Activated CD4-positive, alpha-beta T cell treated with anti-CD3 and anti-CD28 coated beads, Interleukin-2, amount 10 ng/mL, durations not matched to agents 7 days and 5 days (primary cell): ENCODE measurements at regions not wholly inside any gene's neighbourhood (a gene's known extent, or its start where the extent isn't known, plus 50 kb on each side); places are given as distances from the start of the nearest gene placed in this dataset.

Experiments used
- CTCF ChIA-PET: fragments of 350-600 bp; sonication (Branson Sonifier 250); formaldehyde crosslinking; loops from one replicate; lab custom pipeline; 2021; ENCODE audit warnings: antibody characterized with exemption; lab: Charles Lee
- POLR2A ChIA-PET: fragments of 350-600 bp; sonication (Branson Sonifier 250); formaldehyde crosslinking; loops from one replicate; lab custom pipeline; 2021; ENCODE audit warnings: antibody characterized with exemption; lab: Charles Lee
- DNase-seq: peaks from one replicate; pipeline ENCODE4 v3.0.0-alpha.2; 2020
- H3K27ac Mint-ChIP-seq: one replicate; pipeline ENCODE4 v1.8.0; 2021; ENCODE audit warnings: mild to moderate bottlenecking, moderate library complexity, mixed read lengths
- H3K27me3 Mint-ChIP-seq: one replicate; pipeline ENCODE4 v1.8.0; 2021; ENCODE audit warnings: mixed read lengths
- H3K36me3 Mint-ChIP-seq: one replicate; pipeline ENCODE4 v1.8.0; 2021; ENCODE audit warnings: low read depth, mixed read lengths
- H3K4me1 Mint-ChIP-seq: one replicate; pipeline ENCODE4 v1.8.0; 2021; ENCODE audit warnings: mixed read lengths
- H3K4me3 Mint-ChIP-seq: one replicate; pipeline ENCODE4 v1.8.0; 2021; ENCODE audit warnings: mild to moderate bottlenecking, moderate library complexity, mixed read lengths
- H3K9me3 Mint-ChIP-seq: one replicate; pipeline ENCODE4 v1.8.0; 2021; ENCODE audit warnings: mixed read lengths

DNA sequence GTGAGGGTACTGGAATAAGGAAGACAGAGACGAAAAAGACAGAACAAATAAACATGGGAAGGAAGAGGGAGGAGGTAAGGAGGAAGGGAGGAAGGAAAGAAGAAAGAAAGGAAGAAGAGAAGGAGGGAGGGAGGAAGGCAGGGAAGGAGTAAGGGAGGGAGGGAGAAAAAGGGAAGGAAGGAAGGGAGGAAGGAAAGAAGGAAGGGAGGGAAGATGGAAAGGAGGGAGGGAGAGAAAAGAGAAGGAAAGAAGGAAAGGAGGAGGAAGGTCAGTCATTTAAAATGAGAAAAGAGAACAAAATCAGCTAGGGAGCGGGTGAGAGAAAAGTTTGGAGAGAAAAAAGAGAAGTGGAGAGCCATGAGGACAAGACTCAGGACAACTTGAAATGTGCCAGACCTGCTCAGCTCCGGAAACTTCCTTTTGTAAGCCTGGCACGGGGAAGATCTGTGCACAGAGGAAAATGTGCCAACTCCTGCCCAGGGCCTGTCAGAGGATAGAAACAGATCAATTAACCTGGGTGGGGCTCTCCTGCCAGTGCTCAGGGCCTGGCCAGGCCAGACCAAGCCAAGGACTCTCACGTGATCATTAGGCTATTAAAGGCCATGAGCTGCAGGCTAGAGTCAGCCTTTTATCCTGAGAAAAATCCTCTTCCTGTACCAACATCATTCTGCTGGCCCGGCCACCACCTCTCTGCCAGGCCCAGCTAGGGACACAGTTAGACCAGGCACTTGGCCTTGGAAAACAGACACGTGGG lies 50.1 kb upstream of the BCL6 start:
- Mint-ChIP-seq H3K36me3 (peaks cover 60% of the 10 kb centered on the region), H3K4me3 (no peak overlapping the region), H3K9me3 (peaks cover 31% of the 10 kb centered on the region), H3K4me1 (peaks cover 46% of the 10 kb centered on the region), H3K27ac (peak overlapping the region; percentile 27), H3K27me3 (no peaks in the 10 kb centered on the region)
- no peak for DNase-seq
- ChIA-PET POLR2A (no interaction called here), CTCF (interaction anchor here (0.5 kb wide), 1 partner anchor 256 kb away, joined by 3 read pairs; no protein-coding TSS in a partner anchor)

DNA sequence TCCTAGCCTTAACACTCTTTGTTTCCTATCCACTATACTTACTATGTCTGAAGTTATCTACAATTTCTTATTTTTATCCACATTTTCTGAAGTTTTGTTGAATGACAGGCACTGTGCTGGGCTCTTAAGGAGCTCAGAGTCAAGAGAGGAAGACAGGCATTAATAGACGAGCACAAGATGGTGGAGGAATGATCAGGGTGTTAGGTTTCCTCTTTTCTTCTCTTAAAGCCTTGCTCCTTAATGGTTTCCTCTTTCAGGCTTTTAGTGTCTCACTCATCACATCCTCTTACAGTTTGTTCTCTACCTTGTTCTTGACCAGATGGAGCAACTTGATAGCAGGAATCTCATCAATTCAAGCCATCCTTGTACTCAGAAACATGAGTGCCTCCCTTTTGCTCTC lies 52.9 kb upstream of the BCL6 start:
- no peak for DNase-seq
- Mint-ChIP-seq H3K27ac (peak overlapping the region; percentile 91), H3K4me1 (peaks cover 67% of the 10 kb centered on the region), H3K4me3 (peak overlapping the region; percentile 5), H3K27me3 (no peaks in the 10 kb centered on the region), H3K36me3 (peaks cover 50% of the 10 kb centered on the region), H3K9me3 (peaks cover 35% of the 10 kb centered on the region)
- ChIA-PET CTCF (interaction anchor here (1.1 to 2.7 kb wide), 7 partner anchors 10 to 53 kb away, joined by 3 to 12 read pairs (median 6); partner anchors contain the start of gene BCL6), POLR2A (no interaction called here)

DNA sequence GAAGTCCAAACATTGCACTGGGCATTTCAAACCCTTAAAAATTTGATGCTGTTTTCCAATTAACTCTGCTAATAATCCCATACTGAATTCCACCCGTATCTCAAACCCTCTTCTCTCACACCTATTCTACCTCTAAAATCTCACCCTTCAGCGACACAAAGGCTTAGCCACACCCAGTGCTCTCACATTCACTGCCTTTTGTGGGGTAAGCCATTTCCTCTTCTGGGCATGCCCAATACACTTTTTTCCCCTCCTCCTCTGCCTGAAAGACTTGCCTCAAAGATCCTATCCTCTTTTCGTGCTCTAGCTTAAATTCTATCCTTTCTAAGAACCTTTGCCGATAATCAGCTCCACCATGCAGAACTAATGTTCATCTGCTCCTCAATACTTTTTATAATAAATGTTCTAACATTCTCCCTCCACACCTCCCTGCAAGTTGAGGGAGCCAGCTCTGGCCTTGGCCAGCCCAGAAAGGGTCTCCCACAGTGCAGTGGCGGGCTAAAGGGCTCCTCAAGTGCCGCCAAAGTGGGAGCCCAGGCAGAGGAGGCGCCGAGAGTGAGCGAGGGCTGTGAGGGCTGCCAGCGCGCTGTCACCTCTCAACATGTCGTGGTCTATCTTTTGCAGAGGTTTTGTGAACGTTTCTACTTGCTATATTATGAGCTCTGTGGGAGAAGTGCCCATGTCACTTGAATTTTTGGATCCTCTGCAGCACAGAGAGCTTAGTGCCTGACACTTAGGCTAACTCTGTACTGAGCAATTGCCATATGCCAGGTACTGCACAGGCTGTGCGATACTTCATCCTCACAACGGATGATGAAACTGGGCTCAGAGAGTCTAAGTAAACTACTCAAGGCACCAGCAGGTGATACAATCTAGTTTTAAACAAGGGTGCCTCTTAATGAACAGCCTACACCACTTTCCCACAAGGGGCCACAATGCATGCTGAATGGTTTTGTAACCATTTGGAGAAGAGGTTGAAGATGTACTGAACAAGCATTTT lies 53.6 kb upstream of the BCL6 start:
- CTCF ChIA-PET = interaction anchor here (1.0 to 6.0 kb wide), 12 partner anchors 9 to 60 kb away, joined by 3 to 40 read pairs (median 5); partner anchors contain the start of gene BCL6

DNA sequence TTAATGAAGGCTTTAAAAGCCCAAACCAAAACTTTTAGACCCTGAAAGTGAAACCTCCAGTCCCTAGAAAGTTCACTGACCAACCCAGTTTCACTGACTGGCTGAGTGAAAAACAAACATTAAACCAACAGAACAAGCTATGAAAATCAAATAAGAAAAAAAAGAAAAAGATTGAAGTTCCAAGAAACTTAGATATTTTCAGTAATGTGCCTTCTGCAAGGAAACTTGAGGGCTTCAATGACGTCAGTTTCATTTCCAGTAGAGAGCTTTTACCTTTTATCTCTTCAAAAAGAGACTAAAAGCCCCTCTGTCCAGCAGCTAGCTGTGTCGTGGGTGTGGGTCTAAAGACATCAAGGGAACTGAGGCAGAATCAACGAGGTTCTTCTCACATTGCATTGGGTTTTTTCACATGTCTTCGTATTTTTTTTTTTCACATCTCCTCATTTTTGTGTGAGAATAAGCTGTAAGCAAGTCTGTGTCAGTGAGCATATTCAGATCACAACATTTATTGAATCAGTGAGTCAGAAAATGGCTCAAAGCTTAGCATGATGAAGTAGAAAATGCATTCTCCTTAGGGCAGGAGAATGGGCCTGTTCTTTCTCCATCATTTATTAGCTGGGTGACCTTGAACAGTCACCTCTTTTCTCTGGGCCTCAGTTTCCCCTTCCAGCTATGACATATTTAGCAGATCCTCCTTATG lies 54.8 kb upstream of the BCL6 start:
- H3K9me3 Mint-ChIP-seq = peaks cover 28% of the 10 kb centered on the region
- peaks cover 41% of the 10 kb centered on the region for H3K36me3 Mint-ChIP-seq
- no peaks in the 10 kb centered on the region for H3K27me3 Mint-ChIP-seq
- peak; percentile 43 for DNase-seq
- POLR2A ChIA-PET = interaction anchor here (0.6 to 1.8 kb wide), 6 partner anchors 13 to 340 kb away, joined by 3 to 15 read pairs (median 7); partner anchors contain the start of gene BCL6
- H3K27ac Mint-ChIP-seq = peak overlapping the region; percentile 91
- peak overlapping the region; percentile 51 for H3K4me3 Mint-ChIP-seq
- CTCF ChIA-PET = interaction anchor here (0.8 to 6.0 kb wide), 13 partner anchors 8 to 242 kb away, joined by 3 to 40 read pairs (median 4); partner anchors contain the start of gene BCL6
- peaks cover 84% of the 10 kb centered on the region for H3K4me1 Mint-ChIP-seq

More for the DNA sequence above, 53.6 kb upstream of the BCL6 start:
- Mint-ChIP-seq H3K36me3 (peaks cover 49% of the 10 kb centered on the region), H3K27ac (peak overlapping the region; percentile 91), H3K27me3 (no peaks in the 10 kb centered on the region), H3K4me1 (peaks cover 72% of the 10 kb centered on the region), H3K9me3 (peaks cover 32% of the 10 kb centered on the region), H3K4me3 (peak overlapping the region; percentile 51)
- DNase-seq = peak; percentile 67
- POLR2A ChIA-PET = interaction anchor here (1.5 to 1.8 kb wide), 2 partner anchors 22 to 53 kb away, joined by 6 to 8 read pairs; partner anchors contain the start of gene BCL6

DNA sequence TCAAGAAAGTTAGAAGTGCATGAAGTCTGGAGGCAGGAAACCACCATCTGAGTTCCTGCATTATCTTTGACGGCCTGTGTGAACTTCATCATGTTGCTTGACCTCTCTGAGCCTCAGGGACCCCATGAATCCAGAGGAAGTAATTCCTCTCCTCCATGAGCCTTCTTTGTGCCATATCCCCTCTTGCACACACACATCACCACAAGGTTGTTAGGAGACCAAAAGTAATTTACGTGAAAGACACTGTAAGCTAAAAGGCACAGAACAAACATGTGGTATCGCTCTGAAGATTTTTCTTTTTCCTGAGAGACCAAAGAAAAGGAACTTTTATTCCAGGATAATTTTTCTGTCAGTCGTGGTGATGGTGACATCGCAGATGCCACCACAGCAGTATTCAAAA lies 55.9 kb upstream of the BCL6 start:
- Mint-ChIP-seq H3K27ac (peak overlapping the region; percentile 91), H3K36me3 (peaks cover 43% of the 10 kb centered on the region), H3K27me3 (no peaks in the 10 kb centered on the region), H3K9me3 (peaks cover 31% of the 10 kb centered on the region), H3K4me3 (peak overlapping the region; percentile 29), H3K4me1 (peaks cover 88% of the 10 kb centered on the region)
- CTCF ChIA-PET = interaction anchor here (0.9 to 6.0 kb wide), 9 partner anchors 9 to 241 kb away, joined by 3 to 40 read pairs (median 5); partner anchors contain the start of gene BCL6
- POLR2A ChIA-PET = no interaction called here
- no peak for DNase-seq

DNA sequence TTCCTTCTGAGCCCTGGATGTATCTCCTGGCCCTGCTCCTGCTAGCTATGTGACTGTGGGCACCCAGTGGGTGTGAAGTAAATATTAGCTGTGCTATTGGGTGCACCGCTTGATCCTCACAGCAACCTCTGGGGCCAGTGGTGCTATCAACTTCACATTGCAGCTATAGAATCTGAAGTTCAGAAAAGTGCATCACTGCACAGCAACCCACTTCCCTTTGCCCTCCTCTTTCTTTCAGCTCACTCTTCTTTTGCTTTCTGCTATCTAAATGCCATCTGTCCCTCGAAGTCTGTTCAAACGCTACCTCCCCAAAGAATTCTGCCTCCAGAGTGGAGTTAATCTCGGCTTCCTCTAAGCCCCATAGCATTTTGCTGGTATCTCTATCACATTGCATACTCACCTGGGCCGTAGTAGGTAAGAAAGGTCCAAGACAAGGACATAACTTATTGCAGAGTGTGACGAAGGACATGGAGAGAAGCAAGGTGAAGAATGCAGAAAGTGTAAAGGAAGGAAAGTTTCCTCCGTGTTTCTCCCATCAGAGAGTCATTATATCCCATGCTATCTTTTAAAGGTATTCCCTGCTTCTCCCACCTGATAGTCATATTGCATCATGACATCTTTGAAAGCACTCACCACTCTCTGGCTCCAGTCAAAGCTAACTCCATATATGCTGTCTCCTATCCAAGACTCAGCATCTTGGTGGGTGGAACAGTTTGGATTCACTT lies 57.1 kb upstream of the BCL6 start:
- POLR2A ChIA-PET = no interaction called here
- no peaks in the 10 kb centered on the region for H3K27me3 Mint-ChIP-seq

DNA sequence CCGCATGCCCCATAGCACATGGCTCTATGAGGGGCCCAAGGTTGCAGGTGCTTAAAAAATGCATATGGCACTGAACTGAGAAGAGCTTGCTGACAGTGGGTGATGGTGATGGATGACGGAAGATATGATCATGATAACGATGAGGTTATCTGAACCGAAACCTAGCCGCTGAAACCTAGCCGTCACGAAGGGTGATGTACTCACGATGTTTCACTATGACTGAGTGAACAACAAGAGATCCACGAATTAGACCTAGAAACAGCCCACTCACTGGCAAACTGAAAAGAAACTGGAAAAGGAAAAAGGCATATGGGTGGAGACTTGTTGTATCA lies 57.6 kb upstream of the BCL6 start:
- POLR2A ChIA-PET = no interaction called here
- H3K9me3 Mint-ChIP-seq = peaks cover 21% of the 10 kb centered on the region
- H3K4me3 Mint-ChIP-seq = peak overlapping the region; percentile 14
- H3K27me3 Mint-ChIP-seq = no peaks in the 10 kb centered on the region
- peaks cover 37% of the 10 kb centered on the region for H3K36me3 Mint-ChIP-seq
- H3K27ac Mint-ChIP-seq = peak overlapping the region; percentile 91
- peaks cover 89% of the 10 kb centered on the region for H3K4me1 Mint-ChIP-seq
- CTCF ChIA-PET = interaction anchor here (0.5 to 6.0 kb wide), 7 partner anchors 14 to 474 kb away, joined by 3 to 40 read pairs (median 7); partner anchors contain the start of gene BCL6
- peak; percentile 84 for DNase-seq

More for the DNA sequence above, 57.1 kb upstream of the BCL6 start:
- Mint-ChIP-seq H3K36me3 (peaks cover 40% of the 10 kb centered on the region), H3K27ac (peak overlapping the region; percentile 91), H3K9me3 (peaks cover 25% of the 10 kb centered on the region), H3K4me1 (peaks cover 92% of the 10 kb centered on the region), H3K4me3 (peak overlapping the region; percentile 14)
- DNase-seq = no peak
- CTCF ChIA-PET = interaction anchor here (0.5 to 6.0 kb wide), 12 partner anchors 8 to 474 kb away, joined by 3 to 40 read pairs (median 6); partner anchors contain the start of gene BCL6

DNA sequence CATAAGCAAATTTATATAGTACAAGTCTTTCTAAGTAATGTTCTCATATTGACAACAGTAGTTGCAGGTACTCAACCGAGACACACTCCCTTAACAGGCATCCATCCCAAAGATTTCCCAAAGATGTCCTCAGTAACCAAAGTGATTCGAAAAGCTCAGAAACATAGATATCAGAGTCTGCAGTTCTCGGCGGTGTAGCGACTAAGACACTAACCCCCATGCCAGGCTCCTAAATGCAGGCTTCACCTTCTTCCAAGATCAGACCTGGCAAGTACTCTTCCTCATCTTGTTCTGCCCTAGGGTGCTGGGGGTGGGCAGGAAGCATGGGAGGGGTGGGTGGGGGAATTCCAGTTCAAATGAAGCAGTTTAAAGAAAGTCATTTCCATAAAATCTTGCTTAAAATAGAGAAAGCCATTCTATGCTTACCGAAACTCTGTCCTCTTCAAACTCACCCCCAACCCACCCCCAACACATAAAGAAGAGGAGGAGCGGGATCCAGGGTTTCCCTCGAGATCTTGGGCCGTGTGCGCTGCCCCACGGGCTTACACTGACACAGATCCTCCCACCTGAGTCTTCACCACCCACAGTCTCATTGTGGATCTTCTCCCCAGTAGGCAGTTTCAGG lies 59.0 kb upstream of the BCL6 start:
- no peak for DNase-seq
- Mint-ChIP-seq H3K4me1 (peaks cover 79% of the 10 kb centered on the region), H3K27ac (peak overlapping the region; percentile 82), H3K4me3 (no peak overlapping the region), H3K9me3 (peaks cover 13% of the 10 kb centered on the region), H3K36me3 (peaks cover 29% of the 10 kb centered on the region), H3K27me3 (no peaks in the 10 kb centered on the region)
- ChIA-PET CTCF (interaction anchor here (1.0 to 6.0 kb wide), 5 partner anchors 13 to 64 kb away, joined by 3 to 40 read pairs (median 11); partner anchors contain the start of gene BCL6), POLR2A (no interaction called here)

DNA sequence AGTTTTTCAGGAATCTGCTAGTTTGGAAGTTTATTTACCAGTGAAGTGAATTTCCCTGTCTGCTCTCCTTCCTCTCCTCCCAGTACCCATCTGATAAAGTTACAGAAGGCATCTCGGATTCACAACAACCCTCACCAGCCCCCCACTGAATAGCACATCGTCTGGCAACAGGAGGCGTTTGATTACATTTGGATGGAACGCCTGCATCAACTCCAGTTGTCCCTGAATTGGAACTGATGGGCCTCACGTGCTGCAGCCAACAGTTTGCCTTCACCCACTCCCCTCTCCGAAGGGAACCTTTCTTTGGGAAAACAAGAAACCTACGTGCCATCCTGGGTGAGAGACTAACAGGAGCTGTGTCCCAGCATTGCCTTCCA lies 59.5 kb upstream of the BCL6 start:
- Mint-ChIP-seq H3K9me3 (peaks cover 13% of the 10 kb centered on the region), H3K27ac (peak overlapping the region; percentile 44), H3K27me3 (no peaks in the 10 kb centered on the region), H3K4me3 (no peak overlapping the region), H3K4me1 (peaks cover 74% of the 10 kb centered on the region), H3K36me3 (peaks cover 29% of the 10 kb centered on the region)
- CTCF ChIA-PET = interaction anchor here (3.8 to 6.0 kb wide), 2 partner anchors 59 to 64 kb away, joined by 15 to 40 read pairs; partner anchors contain the start of gene BCL6
- POLR2A ChIA-PET = no interaction called here
- DNase-seq = no peak

DNA sequence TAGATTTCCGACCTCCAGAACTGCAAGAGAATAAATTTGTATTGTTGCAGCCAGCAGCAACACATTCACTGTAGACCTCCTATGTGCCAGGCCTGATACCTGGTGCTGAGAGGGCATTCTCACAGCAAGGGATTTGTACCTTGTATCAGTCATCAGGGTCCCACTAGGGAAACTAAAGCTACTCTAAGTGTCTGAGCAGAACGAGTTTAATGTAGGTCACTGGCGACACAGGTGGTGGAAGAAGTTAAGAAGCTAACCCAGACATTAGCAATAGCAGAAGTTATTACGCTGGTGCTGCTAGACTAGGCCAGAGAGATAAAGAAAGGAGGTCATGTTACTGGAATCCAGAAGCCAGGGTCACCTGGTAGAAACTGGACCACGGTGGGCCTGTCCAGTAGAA lies 60.5 kb upstream of the BCL6 start:
- no peak overlapping the region for H3K4me3 Mint-ChIP-seq
- POLR2A ChIA-PET = no interaction called here
- H3K27me3 Mint-ChIP-seq = no peaks in the 10 kb centered on the region
- H3K27ac Mint-ChIP-seq = no peak overlapping the region
- H3K4me1 Mint-ChIP-seq = peaks cover 67% of the 10 kb centered on the region
- peaks cover 29% of the 10 kb centered on the region for H3K36me3 Mint-ChIP-seq
- CTCF ChIA-PET = interaction anchor here (0.8 to 1.7 kb wide), 4 partner anchors 9 to 63 kb away, joined by 3 to 6 read pairs (median 4); no protein-coding TSS in a partner anchor
- H3K9me3 Mint-ChIP-seq = peaks cover 13% of the 10 kb centered on the region
- DNase-seq = no peak
